ENCODE measurements at regions not wholly inside any gene's neighbourhood (a gene's known extent, or its start where the extent isn't known, plus 50 kb on each side); places are given as distances from the start of the nearest gene placed in this dataset.
"Not testable (repeated sequence)": the region's sequence is repeated elsewhere in the genome, so short reads cannot be mapped to it uniquely, and the experiment has no call there.

DNA sequence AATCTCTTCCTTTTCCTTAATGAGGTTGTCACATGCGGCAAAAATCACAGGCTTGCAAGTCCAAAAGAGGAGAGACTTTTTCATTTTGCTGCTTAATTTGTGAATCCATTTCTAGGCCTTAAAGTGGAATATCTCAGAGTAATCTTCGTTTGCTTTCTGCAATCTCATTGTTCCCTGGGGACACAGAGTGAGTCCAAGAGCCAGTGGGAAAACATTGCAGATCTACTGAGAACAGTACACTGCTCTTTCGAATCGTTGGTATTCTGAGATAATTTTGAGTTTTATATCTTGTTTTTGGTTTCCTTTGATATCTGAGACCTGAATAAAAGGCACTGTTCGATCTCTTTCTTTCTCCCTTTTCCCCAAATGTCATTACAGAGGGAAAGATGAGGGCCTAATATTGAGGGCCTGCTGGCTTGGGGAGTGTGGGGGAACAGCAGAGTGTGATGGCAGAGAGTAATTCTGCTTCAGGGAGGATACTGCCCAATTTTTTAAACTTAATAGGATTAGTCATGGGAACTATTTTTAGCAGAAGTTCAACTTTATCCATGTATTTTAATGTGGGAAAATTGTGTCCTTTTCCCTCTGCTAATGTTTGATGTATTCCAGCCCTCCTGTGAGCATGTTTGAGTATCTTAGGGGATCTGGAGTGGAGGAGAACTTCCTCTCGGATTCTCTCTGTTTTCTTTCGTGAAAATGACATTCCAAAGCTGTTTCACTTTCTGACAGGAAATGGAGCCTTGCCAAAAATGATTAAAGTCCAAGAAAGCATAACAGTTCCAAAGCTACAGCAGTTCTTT lies 418.2 kb upstream of the ZEB2 start:
- DNase-seq = peak; percentile 81

DNA sequence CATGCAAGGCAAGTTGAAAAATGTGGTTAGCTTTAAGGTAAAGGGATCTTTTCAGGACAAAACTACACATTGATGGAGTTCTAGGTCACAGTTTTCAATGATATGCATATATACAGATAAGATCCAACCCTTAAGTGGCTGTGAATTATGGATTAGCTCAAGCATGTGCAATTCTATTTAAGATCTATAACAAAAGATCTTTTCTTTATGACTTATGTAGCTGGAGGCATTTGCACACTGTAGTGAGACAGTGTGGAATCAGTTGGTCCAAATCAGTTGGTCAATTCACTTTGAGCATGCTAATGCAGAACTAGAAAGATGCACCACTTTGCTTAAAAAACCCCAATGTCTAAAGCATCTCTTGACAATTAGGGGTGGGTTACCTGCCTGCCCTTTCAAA lies 417.1 kb upstream of the ZEB2 start:
- DNase-seq = no peak

DNA sequence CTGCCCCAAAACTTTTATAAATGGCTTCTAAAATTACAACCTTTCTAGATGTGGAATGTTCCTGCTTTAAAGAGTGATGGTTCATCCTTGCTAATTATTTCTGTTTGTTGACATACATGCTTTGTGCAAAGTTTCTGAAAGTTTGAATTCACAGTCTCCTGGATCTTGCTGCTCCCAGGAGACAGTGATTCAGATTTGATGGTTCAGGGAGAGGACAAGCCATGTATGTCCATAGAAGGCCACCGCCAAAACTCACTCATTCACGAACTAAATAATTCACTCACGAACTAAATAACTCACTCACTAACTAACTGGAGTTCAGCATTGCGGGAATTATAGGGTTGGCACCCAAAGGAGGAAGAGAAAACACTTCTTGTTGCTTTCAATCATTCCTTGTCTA lies 416.5 kb upstream of the ZEB2 start:
- DNase-seq = no peak

DNA sequence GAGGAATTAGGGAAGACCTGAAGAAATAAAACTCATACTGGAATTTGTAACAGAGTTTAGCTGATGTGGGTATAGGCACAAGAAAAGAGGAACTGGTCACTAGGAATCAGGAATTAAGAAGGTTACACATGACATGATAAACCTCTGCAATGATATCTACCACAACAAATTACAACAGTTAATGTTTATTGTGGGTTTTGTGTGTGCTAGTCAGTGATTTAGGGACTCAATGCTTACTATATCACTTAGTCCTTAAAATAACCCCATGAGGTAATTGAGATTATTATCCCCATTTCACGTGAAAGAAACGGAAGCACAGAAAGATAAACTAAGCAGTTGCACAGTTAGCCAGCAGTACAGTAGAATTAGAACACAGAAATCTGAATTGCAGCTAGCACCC lies 415.8 kb upstream of the ZEB2 start:
- no peak for DNase-seq

DNA sequence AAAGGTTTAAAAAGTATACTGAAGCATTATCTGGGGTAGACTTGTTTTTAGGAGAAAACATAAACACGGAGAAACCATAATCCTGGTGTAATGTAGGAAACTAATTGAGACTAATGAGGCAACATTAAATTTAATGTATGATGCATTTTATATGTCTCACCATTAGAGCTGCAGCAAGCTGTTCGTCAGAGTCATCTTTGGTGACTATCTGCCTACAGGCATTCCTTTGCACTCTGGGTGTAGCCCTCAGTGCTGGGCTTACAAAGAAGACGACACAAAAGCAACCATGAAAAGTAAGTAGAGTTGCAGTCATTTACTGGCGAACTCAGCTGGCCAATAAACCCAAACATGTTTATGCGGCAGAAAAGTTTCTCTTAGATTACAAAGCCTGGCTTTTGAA lies 415.3 kb upstream of the ZEB2 start:
- DNase-seq = no peak

DNA sequence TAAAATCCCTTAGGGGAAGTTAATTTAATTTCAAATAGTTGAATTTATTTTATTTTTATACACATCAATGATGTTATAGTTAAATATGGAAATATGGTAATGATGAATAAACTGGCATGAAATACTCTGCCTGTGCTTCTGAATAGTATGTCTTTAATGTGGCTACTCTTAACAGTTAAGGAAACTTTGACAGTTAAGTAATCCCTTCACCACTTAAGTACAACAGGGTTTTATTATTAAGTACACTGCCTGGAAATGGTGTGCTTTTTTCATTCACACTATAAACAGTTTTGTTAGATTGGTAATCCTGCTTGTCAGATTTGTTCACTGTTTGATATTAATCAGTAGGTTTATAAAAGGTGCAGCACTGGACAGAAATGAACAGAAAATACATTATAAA lies 412.0 kb upstream of the ZEB2 start:
- no peak for DNase-seq

DNA sequence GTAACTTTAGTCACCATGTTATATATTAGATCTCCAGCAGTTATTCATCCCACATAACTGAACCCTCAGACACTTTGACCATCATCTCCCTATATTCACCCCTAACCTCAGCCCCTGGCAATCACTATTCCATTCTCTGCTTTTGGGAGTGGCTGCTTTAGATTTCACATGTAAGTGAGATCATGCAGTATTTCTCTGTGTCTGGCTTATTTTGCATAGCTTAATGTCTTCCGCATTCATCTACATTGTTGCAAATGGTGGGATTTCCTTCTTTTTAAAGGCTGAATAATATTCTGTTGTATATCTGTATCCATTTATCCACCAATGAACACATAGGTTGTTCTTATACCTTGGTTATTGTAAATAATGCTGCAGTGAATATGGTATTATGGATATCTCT lies 411.6 kb upstream of the ZEB2 start:
- no peak for DNase-seq

DNA sequence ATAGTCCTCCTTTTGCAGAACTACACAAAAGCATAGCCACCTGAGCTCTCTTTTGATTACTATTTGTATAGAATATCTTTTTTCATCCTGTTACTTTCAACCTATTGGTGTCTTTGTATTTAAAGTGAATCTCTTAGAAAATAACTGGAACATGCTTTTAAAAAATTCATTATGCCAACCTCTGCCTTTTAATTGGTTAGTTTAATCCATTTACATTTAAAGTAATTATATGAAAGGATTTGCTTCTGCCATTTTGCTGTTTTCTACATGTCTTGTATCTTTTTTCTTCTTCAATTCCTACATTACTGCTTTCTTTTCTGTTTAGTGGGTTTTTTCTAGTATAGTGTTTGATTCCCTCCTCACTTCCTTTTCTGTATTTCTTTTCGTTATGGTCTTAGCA lies 407.5 kb upstream of the ZEB2 start:
- no peak for DNase-seq

DNA sequence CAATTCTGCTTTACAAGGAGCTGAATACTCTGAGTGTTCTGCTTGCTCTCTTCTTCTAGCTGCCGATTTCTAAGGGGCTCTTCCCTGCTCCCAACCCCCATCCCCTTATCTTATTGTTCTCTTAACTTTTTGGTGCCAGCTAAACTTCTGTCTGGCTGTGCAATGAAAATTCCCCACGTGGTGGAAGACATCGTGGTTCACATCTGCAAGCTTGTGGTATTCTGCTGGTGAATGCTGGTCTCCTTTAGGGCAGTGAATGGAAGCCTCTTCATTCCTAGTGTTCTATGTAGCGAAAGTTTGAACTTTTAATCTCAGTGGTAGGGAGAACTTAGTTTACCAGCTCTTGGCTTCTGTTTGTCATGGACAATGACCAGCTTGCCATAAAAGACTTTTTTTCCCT lies 406.0 kb upstream of the ZEB2 start:
- DNase-seq = no peak

DNA sequence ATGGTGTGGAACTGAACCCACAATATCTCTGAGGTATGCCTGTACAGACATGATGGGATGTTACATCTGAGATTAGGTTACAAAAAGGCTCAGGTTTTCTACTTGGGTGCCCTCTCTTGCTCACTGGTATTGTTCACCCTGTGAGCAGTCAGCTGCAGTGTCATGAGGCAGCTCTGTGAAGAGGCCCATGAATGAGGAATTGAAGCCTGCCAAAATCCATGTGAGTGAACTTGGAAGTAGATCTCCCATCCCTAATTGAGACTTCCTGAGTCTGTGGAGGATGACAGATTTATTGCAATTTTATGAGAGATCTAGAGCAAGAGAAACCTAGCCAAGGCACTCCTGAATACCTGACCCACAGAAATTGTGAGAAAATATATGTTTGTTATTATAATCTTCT lies 404.9 kb upstream of the ZEB2 start:
- no peak for DNase-seq

DNA sequence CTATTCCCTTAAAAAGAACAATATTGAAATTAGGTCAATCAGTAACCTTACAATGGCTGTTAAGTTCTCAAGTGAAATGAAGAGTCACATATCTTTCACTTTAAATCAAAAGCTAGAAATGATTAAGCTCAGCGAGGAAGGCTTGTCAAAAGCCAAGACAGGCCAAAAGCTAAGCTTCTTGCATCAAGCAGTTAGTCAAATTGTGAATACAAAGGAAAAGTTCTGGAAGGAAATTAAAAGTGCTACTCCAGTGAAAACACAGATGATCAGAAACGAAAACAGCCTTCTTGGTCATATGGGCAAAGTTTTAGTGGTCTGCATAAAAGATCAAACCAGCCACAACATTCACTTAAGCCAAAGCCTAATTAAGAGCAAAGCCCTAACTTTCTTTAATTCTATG lies 402.6 kb upstream of the ZEB2 start:
- DNase-seq = no peak

DNA sequence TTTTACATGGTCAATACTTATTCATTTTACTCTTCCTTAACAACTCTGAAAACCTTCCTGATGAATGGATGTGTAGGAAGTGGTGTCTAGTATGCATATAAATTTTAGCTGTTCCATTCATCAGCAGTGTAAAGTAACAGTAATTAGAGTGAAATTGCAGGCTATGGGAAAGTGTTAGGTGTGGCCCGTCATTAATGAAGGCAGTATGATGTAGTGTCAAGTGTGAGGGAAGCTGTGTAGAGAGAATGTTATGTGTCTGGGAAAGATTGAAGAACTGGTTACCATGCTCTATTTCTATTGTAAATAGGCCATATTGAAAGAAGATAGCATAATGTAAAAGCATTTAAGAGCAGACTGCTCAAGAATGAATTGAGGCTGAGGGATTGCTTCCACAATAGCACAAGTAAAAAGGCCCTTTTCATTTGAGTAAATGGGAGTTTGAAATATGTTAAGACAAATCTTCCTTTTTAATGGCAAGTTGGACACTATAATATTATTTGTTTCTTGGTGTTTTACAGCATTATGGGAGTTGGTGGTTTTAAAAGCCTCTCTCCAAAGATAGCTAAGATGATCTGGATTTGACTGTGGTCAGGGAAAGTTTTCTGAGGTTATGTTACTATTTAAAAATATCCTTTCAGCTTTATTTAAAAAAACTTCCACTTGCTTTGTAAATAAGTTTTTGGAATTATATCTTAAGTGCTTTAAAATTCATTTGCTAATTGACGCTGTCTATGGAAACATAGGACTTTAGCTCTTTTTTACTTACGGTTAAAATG lies 401.0 kb upstream of the ZEB2 start:
- DNase-seq = no peak

DNA sequence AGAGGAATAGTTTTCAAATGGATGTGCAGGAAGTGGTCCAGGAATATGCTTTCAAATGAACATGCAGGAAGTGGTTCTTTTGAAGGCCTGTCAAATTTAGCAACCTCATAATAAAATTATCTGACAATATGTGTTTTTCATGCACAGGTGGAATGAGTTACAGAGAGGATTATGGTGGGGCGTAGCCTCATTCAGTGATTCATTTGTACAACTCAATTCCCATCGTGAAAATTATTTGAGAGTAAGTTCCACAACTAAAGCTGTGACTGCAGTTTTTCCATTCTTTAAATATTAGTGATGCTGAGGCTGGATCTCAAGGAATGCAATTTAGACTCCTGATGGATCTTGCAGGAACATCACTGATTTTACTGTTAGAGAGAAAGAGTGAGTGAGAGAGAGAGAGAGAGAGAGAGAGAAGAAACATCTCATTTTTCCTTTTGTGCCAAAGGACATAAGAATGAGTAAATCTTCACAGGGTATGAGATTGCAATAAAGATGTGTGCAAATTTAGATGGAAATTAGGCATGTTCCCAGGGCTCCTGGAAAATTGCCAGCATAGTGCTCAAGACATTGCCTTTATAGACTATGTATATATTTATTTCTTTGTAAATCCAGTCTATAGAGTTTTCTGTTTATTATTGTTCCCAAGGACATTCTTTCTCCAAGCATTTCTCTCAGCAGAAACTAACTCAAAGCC lies 394.9 kb upstream of the ZEB2 start:
- DNase-seq = peak; percentile 79

DNA sequence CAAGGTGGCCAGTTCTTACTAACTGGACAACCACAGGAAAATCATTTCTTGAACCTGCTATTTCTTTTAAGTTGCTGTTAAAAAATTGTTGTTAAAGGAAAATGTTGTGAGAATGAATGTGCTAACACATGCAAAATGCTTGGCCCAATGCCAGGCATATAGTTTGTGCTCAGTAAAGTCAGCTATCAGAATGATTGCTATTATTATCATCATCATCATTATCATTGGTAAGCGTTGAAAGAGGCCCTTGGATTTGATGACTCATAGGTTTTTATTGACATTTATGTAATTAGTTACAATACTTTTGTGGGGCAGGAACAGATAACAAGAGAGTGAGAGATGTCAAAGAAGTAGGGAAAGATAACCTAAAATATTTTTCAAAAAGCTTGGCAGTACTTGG lies 394.2 kb upstream of the ZEB2 start:
- DNase-seq = no peak

DNA sequence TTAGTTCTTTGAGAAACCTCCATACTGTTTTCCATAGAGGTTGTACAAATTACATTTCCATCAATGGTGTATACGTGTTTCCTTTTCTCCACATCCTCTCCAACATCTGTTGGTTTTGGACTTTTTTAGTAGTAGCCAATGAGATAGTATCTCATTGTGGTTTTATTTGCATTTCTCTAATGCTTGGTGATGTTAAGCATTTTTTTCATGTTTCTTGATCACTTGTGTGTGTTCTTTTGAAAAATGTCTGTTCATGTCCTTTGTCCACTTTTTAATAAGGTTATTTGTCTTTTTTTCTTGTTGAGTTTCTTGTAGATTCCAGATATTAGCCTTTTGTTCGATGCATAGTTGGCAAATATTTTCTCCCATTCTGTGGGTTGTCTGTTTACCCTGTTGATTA lies 392.3 kb upstream of the ZEB2 start:
- DNase-seq = no peak

DNA sequence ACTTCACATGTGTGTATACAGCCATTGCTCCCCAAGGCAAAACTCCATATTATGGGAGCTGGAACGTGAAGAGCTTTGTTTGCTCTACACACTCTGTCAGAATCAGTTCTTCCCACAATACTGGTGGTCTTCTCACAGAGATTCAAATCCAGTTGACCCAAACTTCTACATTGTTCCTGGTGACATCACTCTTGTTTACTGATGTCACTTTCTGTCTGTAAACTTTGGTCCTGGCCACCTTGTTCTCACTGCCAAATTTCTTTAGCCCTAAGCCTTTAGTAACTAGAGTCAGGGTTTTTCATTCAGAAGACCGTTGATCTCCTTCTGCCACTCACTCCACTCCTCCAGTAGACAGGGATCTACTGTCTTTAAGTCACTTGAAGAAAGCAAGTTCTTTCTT lies 386.0 kb upstream of the ZEB2 start:
- no peak for DNase-seq

DNA sequence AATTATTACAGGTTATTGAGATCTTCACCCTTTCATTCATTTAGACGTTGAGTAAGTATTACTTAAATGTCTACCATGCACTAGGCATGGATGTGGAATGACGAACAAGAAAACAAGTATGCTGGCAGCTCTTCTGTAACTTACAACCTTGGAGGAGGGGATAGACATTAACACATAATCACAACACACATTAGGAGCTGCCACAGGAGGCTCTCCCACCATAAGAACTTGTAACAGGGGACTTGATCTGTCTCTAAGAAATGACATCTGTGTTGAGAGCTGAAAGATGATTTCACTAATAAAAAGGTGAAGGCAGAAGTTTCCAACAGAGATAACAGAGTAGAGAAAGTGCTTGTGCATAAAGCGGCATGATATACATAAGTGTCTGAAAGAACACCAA lies 384.7 kb upstream of the ZEB2 start:
- no peak for DNase-seq

DNA sequence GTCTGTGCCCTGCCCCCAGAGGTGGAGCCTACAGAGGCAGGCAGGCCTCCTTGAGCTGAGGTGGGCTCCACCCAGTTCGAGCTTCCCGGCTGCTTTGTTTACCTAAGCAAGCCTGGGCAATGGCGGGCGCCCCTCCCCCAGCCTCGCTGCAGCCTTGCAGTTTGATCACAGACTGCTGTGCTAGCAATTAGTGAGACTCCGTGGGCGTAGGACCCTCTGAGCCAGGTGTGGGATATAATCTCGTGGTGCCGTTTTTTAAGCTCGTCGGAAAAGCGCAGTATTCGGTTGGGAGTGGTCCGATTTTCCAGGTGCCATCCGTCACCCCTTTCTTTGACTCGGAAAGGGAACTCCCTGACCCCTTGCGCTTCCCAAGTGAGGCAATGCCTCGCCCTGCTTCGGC lies 383.1 kb upstream of the ZEB2 start:
- not testable (repeated sequence) for DNase-seq

DNA sequence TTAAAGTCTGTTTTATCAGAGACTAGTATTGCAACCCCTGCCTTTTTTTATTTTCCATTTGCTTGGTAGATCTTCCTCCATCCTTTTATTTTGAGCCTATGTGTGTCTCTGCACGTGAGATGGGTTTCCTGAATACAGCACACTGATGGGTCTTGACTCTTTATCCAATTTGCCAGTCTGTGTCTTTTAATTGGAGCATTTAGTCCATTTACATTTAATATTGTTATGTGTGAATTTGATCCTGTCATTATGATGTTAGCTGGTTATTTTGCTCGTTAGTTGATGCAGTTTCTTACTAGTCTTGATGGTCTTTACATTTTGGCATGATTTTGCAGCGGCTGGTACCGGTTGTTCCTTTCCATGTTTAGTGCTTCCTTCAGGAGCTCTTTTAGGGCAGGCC lies 381.5 kb upstream of the ZEB2 start:
- DNase-seq = not testable (repeated sequence)

DNA sequence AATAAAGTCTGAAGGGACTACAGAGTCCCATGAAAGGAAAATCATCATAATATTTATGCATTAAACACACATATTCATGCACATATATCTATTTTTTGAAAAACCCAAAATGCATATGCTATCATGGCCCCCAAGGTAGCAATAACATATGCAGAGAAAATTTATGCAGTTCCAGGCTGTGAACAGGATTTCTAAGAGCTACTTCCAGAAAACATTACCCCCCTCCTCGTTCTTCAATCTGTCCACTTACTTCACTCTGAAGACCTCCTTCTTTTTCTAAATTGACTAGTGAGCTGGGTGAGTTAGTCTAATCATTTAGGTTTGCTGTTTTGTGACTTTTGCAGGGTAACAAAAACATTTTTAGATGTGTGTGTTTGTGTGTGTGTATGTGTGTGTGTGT lies 376.4 kb upstream of the ZEB2 start:
- no peak for DNase-seq

DNA sequence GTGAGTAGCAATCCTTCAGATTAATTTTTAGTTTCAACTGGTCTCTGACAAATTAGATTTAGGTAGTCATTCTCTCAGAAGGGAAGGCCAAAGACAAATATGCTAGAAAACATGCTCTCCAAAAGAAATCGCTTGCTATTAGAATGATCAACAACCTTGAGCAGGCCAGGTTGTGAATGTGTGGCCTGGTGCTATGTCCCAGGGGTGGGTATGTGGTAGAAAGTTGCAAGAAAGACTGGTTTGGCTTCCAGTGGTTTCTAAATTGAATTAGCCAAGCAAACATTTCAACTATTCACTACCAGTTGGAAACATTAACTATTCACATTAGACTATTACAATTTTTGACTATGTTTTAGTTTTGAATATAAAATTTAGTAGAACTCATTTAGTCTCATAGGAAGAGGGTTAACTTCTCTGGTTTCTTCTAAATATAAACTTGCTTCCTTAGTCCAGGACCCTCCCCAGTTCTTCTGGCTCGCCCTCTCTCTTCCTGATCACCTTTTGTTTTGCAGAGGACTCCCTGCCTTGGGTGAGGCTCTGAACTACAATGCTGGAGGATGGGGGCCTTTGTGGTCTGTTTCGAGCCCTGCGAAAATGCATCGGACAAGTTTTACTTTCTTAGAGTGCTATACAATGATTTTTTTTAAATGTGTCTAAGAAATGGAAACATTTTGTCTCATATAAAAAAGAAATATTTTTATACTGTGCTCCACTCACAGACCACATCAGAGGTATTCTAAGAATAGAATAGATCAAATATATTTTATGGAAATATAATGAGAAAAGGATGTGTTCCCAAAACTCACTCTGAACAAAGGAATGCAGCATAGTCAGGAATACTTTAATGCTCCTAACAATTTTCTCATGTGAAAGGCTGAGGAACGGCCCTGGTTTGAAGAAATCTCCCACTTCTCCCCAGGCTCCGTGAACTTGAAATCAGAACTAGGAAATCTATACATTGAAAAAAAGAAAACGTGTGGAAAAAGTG lies 375.0 kb upstream of the ZEB2 start:
- peak; percentile 37 for DNase-seq

DNA sequence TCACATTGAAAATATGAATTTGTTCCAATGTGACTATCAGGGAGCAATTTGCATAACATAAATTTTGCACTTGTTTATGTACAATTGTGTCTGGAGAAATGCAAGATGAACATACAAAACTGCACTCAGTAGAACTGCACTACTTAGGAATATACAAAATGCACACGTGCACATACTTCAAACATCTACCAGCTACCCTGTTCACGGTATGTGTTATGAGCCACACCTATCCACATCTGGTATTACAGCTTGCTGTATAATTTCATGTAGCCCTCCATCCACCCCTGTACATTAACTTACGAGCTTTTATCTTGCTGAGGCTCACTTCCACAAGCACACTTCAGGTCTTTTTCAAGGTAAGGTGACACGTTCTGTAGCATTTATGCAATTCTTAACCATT lies 373.5 kb upstream of the ZEB2 start:
- no peak for DNase-seq
